ENCODE measurements at regions not wholly inside any gene's neighbourhood (a gene's known extent, or its start where the extent isn't known, plus 50 kb on each side); places are given as distances from the start of the nearest gene placed in this dataset.

DNA sequence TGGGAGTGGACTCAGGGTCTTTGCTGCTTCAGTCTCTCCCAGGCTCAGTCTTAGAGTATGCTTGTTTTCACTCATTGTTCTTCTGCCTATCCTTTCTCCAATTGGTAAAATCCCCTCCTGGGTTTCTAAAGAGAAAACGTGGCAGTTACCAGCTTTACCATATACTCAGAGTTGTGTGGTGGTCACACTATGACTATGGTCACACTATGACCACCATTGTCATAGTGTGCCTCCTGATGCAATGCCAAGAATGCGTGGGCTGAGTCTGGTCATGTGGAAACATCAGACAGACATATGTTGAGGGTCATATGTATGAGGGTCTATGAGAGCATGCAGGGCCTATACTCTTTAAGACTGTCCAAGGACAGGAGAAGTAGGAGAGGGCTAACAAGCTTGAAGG is 326.5 kb upstream of the PRR16 start:
- H3K4me1 ChIP-seq (ENCODE audit: insufficient read depth, low read length, poor library complexity, severe bottlenecking) = no peaks in the 10 kb centered on the region
- no peak overlapping the region for H3K4me3 ChIP-seq (ENCODE audit: low read depth, low read length, poor library complexity, severe bottlenecking)
- no peaks in the 10 kb centered on the region for H3K36me3 ChIP-seq (ENCODE audit: insufficient read depth, low read length, poor library complexity, severe bottlenecking)
- no peaks in the 10 kb centered on the region for H3K27me3 ChIP-seq (replicated peaks; ENCODE audit: insufficient read depth, low read depth, low read length, poor library complexity)
- ChIA-PET POLR2A (ENCODE audit: low non-redundant PET) (no interaction called here), CTCF (no interaction called here)
- no peak for TF ChIP-seq EZH2 (IDR thresholded peaks at IDR 0.05; ENCODE audit: borderline replicate concordance, low read depth, low read length, poor library complexity, severe bottlenecking)
- TF ChIP-seq, protein P1, sequence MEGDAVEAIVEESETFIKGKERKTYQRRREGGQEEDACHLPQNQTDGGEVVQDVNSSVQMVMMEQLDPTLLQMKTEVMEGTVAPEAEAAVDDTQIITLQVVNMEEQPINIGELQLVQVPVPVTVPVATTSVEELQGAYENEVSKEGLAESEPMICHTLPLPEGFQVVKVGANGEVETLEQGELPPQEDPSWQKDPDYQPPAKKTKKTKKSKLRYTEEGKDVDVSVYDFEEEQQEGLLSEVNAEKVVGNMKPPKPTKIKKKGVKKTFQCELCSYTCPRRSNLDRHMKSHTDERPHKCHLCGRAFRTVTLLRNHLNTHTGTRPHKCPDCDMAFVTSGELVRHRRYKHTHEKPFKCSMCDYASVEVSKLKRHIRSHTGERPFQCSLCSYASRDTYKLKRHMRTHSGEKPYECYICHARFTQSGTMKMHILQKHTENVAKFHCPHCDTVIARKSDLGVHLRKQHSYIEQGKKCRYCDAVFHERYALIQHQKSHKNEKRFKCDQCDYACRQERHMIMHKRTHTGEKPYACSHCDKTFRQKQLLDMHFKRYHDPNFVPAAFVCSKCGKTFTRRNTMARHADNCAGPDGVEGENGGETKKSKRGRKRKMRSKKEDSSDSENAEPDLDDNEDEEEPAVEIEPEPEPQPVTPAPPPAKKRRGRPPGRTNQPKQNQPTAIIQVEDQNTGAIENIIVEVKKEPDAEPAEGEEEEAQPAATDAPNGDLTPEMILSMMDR (conservative IDR thresholded peaks at IDR 0.05; ENCODE audit: low read depth, low read length) = no peak
- H3K27ac ChIP-seq (ENCODE audit: low read depth, low read length, poor library complexity, severe bottlenecking) = no peak overlapping the region
- BruUV-seq (replicated peaks) = no TSS peak
- H3K9me3 ChIP-seq (ENCODE audit: low read depth, low read length, poor library complexity, severe bottlenecking) = no peaks in the 10 kb centered on the region
- intact Hi-C loops (cut with micrococcal nuclease; ENCODE audit: unreplicated experiment) = no loop called here
- no peak for DNase-seq (ENCODE audit: low spot score)

DNA sequence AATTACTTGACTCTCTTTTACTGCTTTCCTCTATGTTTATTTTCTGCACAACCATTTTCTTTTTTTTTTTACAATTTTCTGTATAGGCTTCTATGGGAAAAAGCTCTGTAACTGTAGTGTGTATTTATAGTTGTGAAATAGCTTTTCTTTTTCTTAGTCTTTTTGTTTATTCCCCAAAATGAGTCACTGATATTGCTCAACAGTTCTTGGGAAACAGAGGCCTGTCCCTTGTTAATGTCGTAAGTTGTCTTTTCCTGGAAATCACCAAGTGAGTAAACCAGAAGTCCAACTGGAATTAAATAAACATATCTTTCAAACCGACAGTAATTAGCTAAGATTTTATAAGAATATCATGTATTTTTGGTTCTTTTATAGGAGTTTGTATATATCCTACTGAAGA is 325.1 kb upstream of the PRR16 start:
- TF ChIP-seq, protein P1 (conservative IDR thresholded peaks at IDR 0.05; ENCODE audit: low read depth, low read length) = no peak
- TF ChIP-seq EZH2 (IDR thresholded peaks at IDR 0.05; ENCODE audit: borderline replicate concordance, low read depth, low read length, poor library complexity, severe bottlenecking) = no peak
- Histone ChIP-seq H3K4me1 (ENCODE audit: insufficient read depth, low read length, poor library complexity, severe bottlenecking) (no peaks in the 10 kb centered on the region), H3K4me3 (ENCODE audit: low read depth, low read length, poor library complexity, severe bottlenecking) (no peak overlapping the region), H3K36me3 (ENCODE audit: insufficient read depth, low read length, poor library complexity, severe bottlenecking) (no peaks in the 10 kb centered on the region), H3K9me3 (ENCODE audit: low read depth, low read length, poor library complexity, severe bottlenecking) (no peaks in the 10 kb centered on the region), H3K27me3 (replicated peaks; ENCODE audit: insufficient read depth, low read depth, low read length, poor library complexity) (no peaks in the 10 kb centered on the region), H3K27ac (ENCODE audit: low read depth, low read length, poor library complexity, severe bottlenecking) (no peak overlapping the region)
- ChIA-PET CTCF (no interaction called here), POLR2A (ENCODE audit: low non-redundant PET) (no interaction called here)
- DNase-seq (ENCODE audit: low spot score) = peak; percentile 47
- no TSS peak for BruUV-seq (replicated peaks)
- intact Hi-C loops (cut with micrococcal nuclease; ENCODE audit: unreplicated experiment) = no loop called here

DNA sequence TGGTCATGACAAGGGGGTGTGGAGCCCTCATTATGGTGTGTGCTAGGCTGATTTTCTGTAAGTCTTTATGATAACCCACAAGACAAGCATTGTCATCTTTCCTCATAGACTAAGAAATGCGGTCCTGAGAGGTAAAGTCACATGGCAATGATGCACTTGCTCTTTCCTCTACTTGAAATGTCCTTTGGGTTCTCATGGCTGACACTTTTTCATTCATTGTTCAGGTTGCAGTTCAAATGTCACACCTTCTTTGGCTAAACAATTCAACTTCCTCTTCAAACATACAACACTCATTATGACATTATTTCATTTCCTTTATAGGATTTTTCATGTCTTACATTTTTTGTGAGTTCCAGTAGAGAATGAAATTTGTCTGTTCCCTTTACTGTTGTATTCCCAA is 323.6 kb upstream of the PRR16 start:
- BruUV-seq (replicated peaks) = no TSS peak

More for the DNA sequence above, 323.6 kb upstream of the PRR16 start:
- Histone ChIP-seq H3K27ac (ENCODE audit: low read depth, low read length, poor library complexity, severe bottlenecking) (no peak overlapping the region), H3K4me3 (ENCODE audit: low read depth, low read length, poor library complexity, severe bottlenecking) (no peak overlapping the region), H3K9me3 (ENCODE audit: low read depth, low read length, poor library complexity, severe bottlenecking) (no peaks in the 10 kb centered on the region), H3K27me3 (replicated peaks; ENCODE audit: insufficient read depth, low read depth, low read length, poor library complexity) (no peaks in the 10 kb centered on the region), H3K4me1 (ENCODE audit: insufficient read depth, low read length, poor library complexity, severe bottlenecking) (no peaks in the 10 kb centered on the region), H3K36me3 (ENCODE audit: insufficient read depth, low read length, poor library complexity, severe bottlenecking) (no peaks in the 10 kb centered on the region)
- no peak for TF ChIP-seq EZH2 (IDR thresholded peaks at IDR 0.05; ENCODE audit: borderline replicate concordance, low read depth, low read length, poor library complexity, severe bottlenecking)
- TF ChIP-seq, protein P1 (conservative IDR thresholded peaks at IDR 0.05; ENCODE audit: low read depth, low read length) = no peak
- no peak for DNase-seq (ENCODE audit: low spot score)
- ChIA-PET POLR2A (ENCODE audit: low non-redundant PET) (no interaction called here), CTCF (no interaction called here)
- intact Hi-C loops (cut with micrococcal nuclease; ENCODE audit: unreplicated experiment) = no loop called here
